HT-29 (cell line): ENCODE measurements at regions not wholly inside any gene's neighbourhood (a gene's known extent, or its start where the extent isn't known, plus 50 kb on each side); places are given as distances from the start of the nearest gene placed in this dataset.

Source experiments
- DNase-seq: peaks from one replicate; pipeline ENCODE4 v3.0.0-alpha.2; 2015; ENCODE audit warnings: low spot score

DNA sequence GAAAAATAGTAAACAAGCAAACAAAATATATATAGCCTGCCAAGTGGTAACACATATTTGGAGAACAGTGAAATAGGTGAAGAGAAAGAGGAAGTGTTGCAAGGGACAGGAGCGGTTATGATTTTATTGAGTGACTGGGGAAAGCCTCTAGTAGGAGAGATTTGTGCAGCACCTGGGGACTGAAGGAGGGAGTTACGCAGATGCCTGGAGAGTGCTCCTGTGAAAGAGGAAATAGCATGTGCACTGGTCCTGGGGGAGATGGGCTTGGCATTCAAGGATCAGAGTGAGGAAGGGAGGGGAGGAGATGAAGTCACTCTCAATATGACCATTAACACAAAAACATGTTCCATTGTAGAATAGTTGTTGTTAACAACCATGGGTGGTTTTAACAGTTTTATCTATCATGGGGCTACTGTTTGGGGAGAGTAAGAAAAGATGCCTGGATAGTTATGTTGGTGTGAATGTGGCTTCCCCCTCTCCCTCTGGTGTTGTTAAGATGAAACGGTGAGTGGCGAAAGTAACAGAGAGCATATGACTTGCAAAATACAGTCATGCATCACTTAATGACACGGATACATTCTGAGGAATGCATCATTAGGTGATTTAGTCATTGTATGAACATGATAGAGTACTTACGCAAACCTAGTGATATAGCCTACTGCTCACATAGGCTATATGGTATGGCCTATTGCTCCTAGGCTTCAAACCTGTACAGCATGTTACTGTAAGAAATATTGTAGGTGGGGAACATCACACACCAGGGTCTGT, 251.7 kb upstream of the ARGLU1 start:
- DNase-seq = no peak

GRCh38 chr13:106818971-106819370, 251.0 kb upstream of the ARGLU1 start:
- no peak for DNase-seq

- DNase-seq = no peak
Measured at GRCh38 chr13:106815545-106815944, 247.6 kb upstream of the ARGLU1 start.

DNA sequence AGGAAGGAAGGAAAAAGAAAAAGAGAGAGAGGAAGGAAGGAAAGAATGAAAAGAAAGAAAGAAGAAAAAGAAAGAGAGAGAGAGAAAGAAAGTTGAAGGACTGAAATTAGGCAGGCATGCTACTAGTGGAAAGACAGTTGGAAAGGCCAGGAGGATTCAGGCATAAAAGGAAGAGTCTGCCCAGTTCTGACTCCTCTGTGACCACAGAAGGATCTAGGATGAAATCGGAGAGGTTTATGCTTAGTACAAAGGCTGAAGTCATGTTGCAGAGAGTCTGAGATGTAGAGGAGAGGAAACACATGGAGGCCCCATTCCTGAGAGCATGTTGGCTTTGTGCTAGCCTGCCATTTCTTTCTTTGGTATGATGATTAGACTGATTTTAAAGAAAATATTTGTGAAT, 246.5 kb upstream of the ARGLU1 start:
- DNase-seq = no peak

DNA sequence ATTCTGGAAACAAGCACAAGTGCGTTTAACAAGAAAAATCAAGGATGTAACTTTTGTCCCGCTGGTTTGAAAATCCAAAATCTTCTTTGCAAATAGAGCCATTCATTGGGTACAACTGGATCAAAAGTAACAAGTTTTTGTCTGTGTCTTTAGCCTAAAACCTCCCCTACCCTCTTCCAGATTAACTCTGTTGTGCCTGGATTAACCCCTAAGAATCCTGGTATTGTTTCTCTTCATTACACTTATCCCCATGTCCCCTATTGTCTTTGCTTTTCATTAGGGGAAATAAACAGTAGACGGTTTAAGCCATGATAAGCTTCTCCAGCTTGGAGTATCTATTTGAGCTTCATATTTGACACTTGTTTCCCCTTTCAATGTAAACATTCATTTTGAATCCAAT, 242.1 kb upstream of the ARGLU1 start:
- no peak for DNase-seq

DNA sequence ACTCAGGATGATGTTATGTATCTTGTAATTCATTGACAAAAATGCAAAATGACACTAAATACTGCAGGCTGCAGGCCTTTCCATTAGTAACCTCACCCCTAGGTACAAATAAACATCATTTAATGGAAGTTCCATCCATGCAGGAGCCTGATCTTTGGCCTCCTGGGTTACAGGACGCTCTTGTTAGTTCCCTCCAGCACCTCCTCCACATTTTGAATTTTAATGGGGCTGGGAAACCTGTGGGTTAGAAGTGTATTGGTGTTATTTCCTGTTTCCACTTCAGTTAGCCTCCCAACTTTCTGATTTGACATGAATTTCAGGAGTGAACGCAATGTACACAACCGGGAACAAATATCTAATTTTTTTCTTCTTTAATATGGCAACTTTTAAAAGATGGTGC, 237.1 kb upstream of the ARGLU1 start:
- DNase-seq = no peak

GRCh38 chr13:106802917-106803316, 235.0 kb upstream of the ARGLU1 start:
- no peak for DNase-seq

DNA sequence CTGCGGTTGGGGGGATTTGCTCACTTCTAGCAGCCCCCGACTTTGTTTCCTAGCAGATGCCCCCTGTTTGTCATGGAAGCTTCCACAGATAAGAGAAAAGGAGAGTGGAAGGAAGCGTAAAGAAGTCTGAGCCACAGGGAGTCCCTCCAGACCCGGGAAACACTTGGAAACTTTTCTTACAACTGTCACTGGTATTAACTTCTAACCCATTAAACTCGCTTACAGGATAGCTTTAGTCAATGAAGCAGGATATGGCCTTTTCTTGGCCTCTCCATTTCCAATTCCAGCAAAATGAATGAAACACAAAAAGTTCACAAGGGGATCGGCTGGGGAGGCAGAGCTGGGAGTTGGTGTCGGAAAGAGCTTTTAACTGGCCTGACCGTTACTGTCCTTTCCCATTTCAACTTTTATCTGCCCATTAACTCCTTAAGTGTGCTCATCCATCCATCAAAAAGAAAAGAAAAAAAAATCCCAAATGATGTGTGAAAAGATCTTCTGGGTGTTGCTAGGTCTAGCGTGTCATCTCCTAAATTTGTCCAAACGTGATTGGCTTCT, 231.9 kb upstream of the ARGLU1 start:
- DNase-seq = no peak

GRCh38 chr13:106797081-106797640, 229.2 kb upstream of the ARGLU1 start:
- no peak for DNase-seq

- no peak for DNase-seq
Measured at GRCh38 chr13:106796280-106797047, 228.5 kb upstream of the ARGLU1 start.

DNA sequence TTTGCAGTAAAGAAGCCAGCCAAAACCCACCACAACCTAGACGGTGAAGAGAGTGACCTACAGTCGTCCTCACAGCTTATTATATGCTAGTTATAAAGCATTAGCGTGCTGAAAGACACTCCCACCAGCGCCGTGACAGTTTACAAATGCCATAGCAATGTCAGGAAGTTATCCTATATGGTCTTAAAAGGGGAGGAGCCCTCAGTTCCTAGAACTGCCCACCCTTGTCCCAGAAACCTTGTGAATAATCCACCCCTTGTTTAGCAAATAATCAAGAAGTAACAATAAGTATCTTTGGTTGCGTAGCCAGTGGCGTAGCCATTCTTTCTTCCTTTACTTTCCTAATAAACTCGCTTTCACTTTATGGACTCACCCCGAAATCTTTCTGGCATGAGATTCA, 227.9 kb upstream of the ARGLU1 start:
- DNase-seq = no peak

GRCh38 chr13:106794117-106794516, 226.2 kb upstream of the ARGLU1 start:
- DNase-seq = no peak

DNA sequence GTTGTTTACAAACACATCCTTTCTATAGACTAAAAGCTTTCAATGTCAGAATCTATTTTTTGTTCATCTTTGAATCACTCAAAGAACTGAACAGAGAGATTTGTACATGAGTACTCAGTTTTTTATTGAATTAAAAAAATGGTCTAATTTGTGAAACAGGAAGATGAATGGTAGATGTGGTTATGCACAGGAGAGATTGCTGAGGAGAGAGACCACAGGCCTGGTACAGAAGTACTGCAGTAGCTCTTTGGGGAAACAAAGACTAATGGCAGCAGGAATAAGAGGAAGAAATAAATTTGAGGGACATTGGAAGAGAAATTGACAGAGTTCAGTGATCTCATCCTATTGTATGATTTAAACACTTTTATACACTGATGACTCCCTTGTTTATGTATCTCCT, 222.0 kb upstream of the ARGLU1 start:
- no peak for DNase-seq

DNA sequence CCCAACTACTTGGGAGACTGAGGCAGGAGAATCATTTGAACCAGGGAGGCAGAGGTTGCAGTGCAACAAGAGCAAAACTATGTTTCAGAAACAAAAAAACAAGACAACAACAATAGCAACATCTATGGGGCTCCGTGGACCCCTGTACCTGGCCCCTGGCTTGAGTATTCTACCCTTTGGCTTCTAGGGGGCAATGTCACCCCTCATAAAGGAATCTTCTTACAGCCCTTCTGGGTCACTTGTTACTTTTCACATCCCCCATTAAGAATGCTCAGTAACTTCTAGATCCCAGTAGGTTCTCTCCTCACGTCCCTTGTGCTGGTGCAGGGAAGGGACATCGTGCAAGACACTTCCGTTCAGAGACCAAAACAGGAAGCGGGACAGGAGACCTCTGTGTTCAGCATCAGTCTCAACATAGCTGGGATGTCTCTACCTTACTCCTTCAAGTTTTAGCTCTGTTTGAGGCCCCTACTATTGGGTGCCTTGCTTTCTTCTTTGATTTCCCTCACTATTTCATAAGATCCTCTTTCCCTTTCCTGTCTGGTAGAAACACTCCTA, 218.1 kb upstream of the ARGLU1 start:
- no peak for DNase-seq

DNA sequence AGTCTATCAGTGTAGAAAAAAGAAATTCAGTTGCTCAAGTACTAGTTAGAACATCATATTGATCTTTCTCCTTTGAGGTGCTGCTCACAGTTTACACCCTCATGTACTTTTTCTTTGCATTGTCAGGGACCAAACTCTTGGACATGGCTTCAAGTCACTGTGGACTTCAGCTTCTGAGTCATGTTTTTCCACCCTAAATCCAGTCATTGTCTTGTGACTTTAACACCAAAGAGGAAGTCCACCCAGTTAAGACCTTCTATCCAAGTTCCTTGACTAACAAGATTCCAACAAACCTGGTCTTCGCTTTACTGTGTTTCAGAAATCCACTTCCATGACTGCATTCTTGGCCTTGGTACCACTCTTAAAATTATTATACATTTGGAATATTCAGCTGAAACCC, 206.7 kb upstream of the ARGLU1 start:
- no peak for DNase-seq

- no peak for DNase-seq
Measured at GRCh38 chr13:106772006-106772601, 204.2 kb upstream of the ARGLU1 start.

GRCh38 chr13:106768991-106769390, 201.1 kb upstream of the ARGLU1 start:
- no peak for DNase-seq

- no peak for DNase-seq
Measured at GRCh38 chr13:106762708-106763107, 194.8 kb upstream of the ARGLU1 start.

GRCh38 chr13:106756446-106756845, 188.5 kb upstream of the ARGLU1 start:
- DNase-seq = no peak

DNA sequence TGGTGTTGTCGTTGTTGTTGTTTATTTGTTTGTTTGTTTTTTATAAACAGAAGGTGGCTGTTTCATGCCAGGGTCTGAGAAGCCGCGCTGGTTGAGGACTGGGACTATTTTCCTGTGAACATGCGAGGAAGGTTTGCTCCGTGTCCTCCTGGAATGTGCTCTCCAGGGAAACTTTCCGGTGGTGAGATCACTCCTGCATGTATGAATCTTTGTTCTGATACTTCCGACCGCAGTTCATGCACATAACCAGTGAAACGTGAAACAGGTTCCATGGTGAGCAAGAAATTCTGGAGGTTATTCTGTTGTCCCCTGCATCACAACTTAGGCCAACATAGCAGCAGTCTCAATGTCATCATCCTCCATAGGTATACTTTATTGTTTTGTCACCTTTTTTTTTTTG, 187.6 kb upstream of the ARGLU1 start:
- DNase-seq = no peak

GRCh38 chr13:106753251-106753650, 185.3 kb upstream of the ARGLU1 start:
- DNase-seq = peak; percentile 36
